ENCODE measurements at regions not wholly inside any gene's neighbourhood (a gene's known extent, or its start where the extent isn't known, plus 50 kb on each side); places are given as distances from the start of the nearest gene placed in this dataset.
"Not testable (repeated sequence)": the region's sequence is repeated elsewhere in the genome, so short reads cannot be mapped to it uniquely, and the experiment has no call there.

- H3K4me3 Mint-ChIP-seq (ENCODE audit: unreplicated experiment): no peak overlapping the region
- no peaks in the 10 kb centered on the region for H3K4me1 Mint-ChIP-seq (ENCODE audit: unreplicated experiment)
Observed at GRCh38 chr4:13722649-13723048, 95.1 kb upstream of the BOD1L1 start.

DNA sequence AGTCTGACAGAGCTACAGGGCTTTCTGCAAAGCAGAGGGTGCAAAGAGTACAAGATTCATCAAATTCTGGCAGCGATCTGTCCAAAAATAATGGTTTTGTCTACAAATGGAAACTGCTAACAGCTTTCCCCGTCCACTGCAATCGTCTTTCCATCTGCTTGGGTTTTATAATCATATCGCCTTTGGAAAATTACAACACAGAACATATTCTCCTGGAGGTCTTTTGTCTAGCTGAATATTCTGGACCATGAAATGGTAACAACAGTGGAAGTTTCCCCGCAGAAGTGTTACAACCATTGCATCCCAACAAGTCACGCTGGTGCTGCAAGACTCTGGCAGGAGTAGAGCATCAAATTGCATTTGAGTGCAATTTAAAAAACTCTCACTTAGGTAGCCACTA is 101.2 kb upstream of the BOD1L1 start:
- Mint-ChIP-seq H3K36me3 (ENCODE audit: low read depth, unreplicated experiment) (no peaks in the 10 kb centered on the region), H3K4me1 (ENCODE audit: unreplicated experiment) (peaks cover 12% of the 10 kb centered on the region), H3K27ac (ENCODE audit: unreplicated experiment) (no peak overlapping the region), H3K27me3 (ENCODE audit: unreplicated experiment) (peaks cover 2% of the 10 kb centered on the region), H3K4me3 (ENCODE audit: unreplicated experiment) (no peak overlapping the region), H3K9me3 (ENCODE audit: unreplicated experiment) (no peaks in the 10 kb centered on the region)
- no peak for DNase-seq (ENCODE audit: low spot score)
- no peak for TF ChIP-seq CTCF (IDR thresholded peaks at IDR 0.05; ENCODE audit: unreplicated experiment)

More at GRCh38 chr4:13722649-13723048, 95.1 kb upstream of the BOD1L1 start:
- no peaks in the 10 kb centered on the region for H3K27me3 Mint-ChIP-seq (ENCODE audit: unreplicated experiment)
- TF ChIP-seq CTCF (IDR thresholded peaks at IDR 0.05; ENCODE audit: unreplicated experiment): no peak
- H3K9me3 Mint-ChIP-seq (ENCODE audit: unreplicated experiment): no peaks in the 10 kb centered on the region
- no peak for DNase-seq (ENCODE audit: low spot score)
- H3K27ac Mint-ChIP-seq (ENCODE audit: unreplicated experiment): no peak overlapping the region
- H3K36me3 Mint-ChIP-seq (ENCODE audit: low read depth, unreplicated experiment): no peaks in the 10 kb centered on the region

GRCh38 chr4:13731019-13731418 is 103.5 kb upstream of the BOD1L1 start:
- no peak for DNase-seq (ENCODE audit: low spot score)
- Mint-ChIP-seq H3K4me1 (ENCODE audit: unreplicated experiment) (peaks cover 12% of the 10 kb centered on the region), H3K27ac (ENCODE audit: unreplicated experiment) (no peak overlapping the region), H3K9me3 (ENCODE audit: unreplicated experiment) (no peaks in the 10 kb centered on the region), H3K4me3 (ENCODE audit: unreplicated experiment) (no peak overlapping the region), H3K36me3 (ENCODE audit: low read depth, unreplicated experiment) (no peaks in the 10 kb centered on the region), H3K27me3 (ENCODE audit: unreplicated experiment) (peaks cover 2% of the 10 kb centered on the region)
- no peak for TF ChIP-seq CTCF (IDR thresholded peaks at IDR 0.05; ENCODE audit: unreplicated experiment)

DNA sequence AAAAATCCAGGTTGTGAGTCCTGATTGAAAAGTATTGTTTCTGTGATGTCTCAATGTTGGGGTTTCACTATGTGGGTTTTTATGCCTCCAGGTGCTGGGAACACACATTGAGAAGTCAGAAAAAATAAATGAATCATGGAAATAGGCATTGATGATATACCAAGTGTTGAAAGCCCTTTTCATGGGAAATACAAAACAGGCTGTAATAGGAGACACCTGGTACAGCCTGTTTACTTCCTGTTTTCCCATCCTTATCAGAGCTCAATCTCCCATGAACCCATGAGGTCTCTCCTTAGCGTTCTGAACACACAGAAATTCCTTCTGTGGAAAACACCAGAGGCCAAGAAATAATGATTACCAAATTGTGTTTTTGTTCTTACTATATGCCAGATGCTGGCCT is 106.3 kb upstream of the BOD1L1 start:
- peaks cover 2% of the 10 kb centered on the region for H3K27me3 Mint-ChIP-seq (ENCODE audit: unreplicated experiment)
- no peak overlapping the region for H3K27ac Mint-ChIP-seq (ENCODE audit: unreplicated experiment)
- no peaks in the 10 kb centered on the region for H3K9me3 Mint-ChIP-seq (ENCODE audit: unreplicated experiment)
- no peaks in the 10 kb centered on the region for H3K36me3 Mint-ChIP-seq (ENCODE audit: low read depth, unreplicated experiment)
- DNase-seq (ENCODE audit: low spot score): no peak
- TF ChIP-seq CTCF (IDR thresholded peaks at IDR 0.05; ENCODE audit: unreplicated experiment): no peak
- no peak overlapping the region for H3K4me3 Mint-ChIP-seq (ENCODE audit: unreplicated experiment)
- H3K4me1 Mint-ChIP-seq (ENCODE audit: unreplicated experiment): peaks cover 12% of the 10 kb centered on the region

- Mint-ChIP-seq H3K4me3 (ENCODE audit: unreplicated experiment) (no peak overlapping the region), H3K4me1 (ENCODE audit: unreplicated experiment) (no peaks in the 10 kb centered on the region), H3K36me3 (ENCODE audit: low read depth, unreplicated experiment) (no peaks in the 10 kb centered on the region), H3K27me3 (ENCODE audit: unreplicated experiment) (no peaks in the 10 kb centered on the region), H3K9me3 (ENCODE audit: unreplicated experiment) (no peaks in the 10 kb centered on the region), H3K27ac (ENCODE audit: unreplicated experiment) (no peak overlapping the region)
- DNase-seq (ENCODE audit: low spot score): no peak
- no peak for TF ChIP-seq CTCF (IDR thresholded peaks at IDR 0.05; ENCODE audit: unreplicated experiment)
Observed at GRCh38 chr4:13750594-13750993, 123.1 kb upstream of the BOD1L1 start.

DNA sequence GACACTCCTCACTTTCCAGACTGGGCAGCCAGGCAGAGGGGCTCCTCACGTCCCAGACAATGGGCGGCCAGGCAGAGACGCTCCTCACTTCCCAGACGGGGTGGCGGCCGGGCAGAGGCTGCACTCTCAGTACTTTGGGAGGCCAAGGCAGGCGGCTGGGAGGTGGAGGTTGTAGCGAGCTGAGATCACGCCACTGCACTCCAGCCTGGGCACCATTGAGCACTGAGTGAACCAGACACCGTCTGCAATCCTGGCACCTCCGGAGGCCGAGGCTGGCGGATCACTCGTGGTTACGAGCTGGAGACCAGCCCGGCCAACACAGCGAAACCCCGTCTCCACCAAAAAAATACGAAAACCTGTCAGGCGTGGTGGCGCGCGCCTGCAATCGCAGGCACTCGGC is 134.1 kb upstream of the BOD1L1 start:
- H3K27me3 Mint-ChIP-seq (ENCODE audit: unreplicated experiment); DNase-seq (ENCODE audit: low spot score); H3K9me3 Mint-ChIP-seq (ENCODE audit: unreplicated experiment); H3K4me3 Mint-ChIP-seq (ENCODE audit: unreplicated experiment); H3K36me3 Mint-ChIP-seq (ENCODE audit: low read depth, unreplicated experiment); H3K4me1 Mint-ChIP-seq (ENCODE audit: unreplicated experiment); H3K27ac Mint-ChIP-seq (ENCODE audit: unreplicated experiment): not testable (repeated sequence)
